ENCODE measurements at regions not wholly inside any gene's neighbourhood (a gene's known extent, or its start where the extent isn't known, plus 50 kb on each side); places are given as distances from the start of the nearest gene placed in this dataset.

GRCh38 chr3:117589454-117589853 lies 879.9 kb downstream of the TUSC7 start:
- no peak for TF ChIP-seq CTCF (conservative IDR thresholded peaks at IDR 0.05)
- no peak for TF ChIP-seq EZH2 (IDR thresholded peaks at IDR 0.05; ENCODE audit: low read depth)

All from PC-9 (cell line).